Neural crest cell (in vitro differentiated cells): ENCODE measurements at regions not wholly inside any gene's neighbourhood (a gene's known extent, or its start where the extent isn't known, plus 50 kb on each side); places are given as distances from the start of the nearest gene placed in this dataset.

Experiments used
- DNase-seq: peaks from one replicate; pipeline ENCODE4 v3.0.0; 2021; ENCODE audit warnings: low read depth, mixed read lengths, low spot score
- H3K27ac Mint-ChIP-seq: one replicate; pipeline ENCODE4 v1.8.0; 2021; ENCODE audit warnings: mild to moderate bottlenecking, mixed read lengths; ENCODE audit not compliant: unreplicated experiment
- H3K27me3 Mint-ChIP-seq: 2 replicates; pipeline ENCODE4 v1.8.0; 2021; ENCODE audit warnings: low read depth, mild to moderate bottlenecking, mixed read lengths
- H3K36me3 Mint-ChIP-seq: 2 replicates; pipeline ENCODE4 v1.8.0; 2021; ENCODE audit warnings: low read depth, mild to moderate bottlenecking, mixed read lengths
- H3K4me1 Mint-ChIP-seq: 2 replicates; pipeline ENCODE4 v1.8.0; 2021; ENCODE audit warnings: mixed read lengths
- H3K4me3 Mint-ChIP-seq: one replicate; pipeline ENCODE4 v1.8.0; 2021; ENCODE audit warnings: mild to moderate bottlenecking, mixed read lengths
- H3K9me3 Mint-ChIP-seq: 2 replicates; pipeline ENCODE4 v1.8.0; 2021; ENCODE audit warnings: mixed read lengths
- TF ChIP-seq, protein P1 (sequence below): fragments of 200-600 bp; sonication (generic); conservative IDR thresholded peaks from 2 replicates; pipeline ENCODE4 v1.5.0; 2021; ENCODE audit warnings: antibody characterized with exemption, mild to moderate bottlenecking

DNA sequence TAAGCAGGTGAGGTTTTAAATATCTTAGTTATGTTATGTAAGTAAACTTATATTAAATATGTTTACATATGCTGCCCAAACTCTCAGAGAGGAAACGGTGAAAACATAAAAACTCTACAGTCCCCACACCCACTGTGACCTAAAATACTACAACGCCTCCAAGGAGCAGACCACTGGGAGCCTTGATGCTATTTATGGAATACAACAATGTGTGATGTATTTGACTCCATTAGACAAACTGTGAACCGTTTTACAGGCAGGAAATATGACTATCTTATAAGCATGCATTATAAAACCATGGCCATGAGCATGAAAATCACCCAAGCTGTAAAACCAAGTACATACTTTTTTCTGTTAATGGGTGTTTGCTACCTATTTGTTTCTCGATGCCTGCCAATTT, 379.5 kb upstream of the TBL1XR1 start:
- TF ChIP-seq, protein P1, sequence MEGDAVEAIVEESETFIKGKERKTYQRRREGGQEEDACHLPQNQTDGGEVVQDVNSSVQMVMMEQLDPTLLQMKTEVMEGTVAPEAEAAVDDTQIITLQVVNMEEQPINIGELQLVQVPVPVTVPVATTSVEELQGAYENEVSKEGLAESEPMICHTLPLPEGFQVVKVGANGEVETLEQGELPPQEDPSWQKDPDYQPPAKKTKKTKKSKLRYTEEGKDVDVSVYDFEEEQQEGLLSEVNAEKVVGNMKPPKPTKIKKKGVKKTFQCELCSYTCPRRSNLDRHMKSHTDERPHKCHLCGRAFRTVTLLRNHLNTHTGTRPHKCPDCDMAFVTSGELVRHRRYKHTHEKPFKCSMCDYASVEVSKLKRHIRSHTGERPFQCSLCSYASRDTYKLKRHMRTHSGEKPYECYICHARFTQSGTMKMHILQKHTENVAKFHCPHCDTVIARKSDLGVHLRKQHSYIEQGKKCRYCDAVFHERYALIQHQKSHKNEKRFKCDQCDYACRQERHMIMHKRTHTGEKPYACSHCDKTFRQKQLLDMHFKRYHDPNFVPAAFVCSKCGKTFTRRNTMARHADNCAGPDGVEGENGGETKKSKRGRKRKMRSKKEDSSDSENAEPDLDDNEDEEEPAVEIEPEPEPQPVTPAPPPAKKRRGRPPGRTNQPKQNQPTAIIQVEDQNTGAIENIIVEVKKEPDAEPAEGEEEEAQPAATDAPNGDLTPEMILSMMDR: no peak

GRCh38 chr3:177578488-177578887, 381.2 kb upstream of the TBL1XR1 start:
- TF ChIP-seq, protein P1: no peak
- H3K4me1 Mint-ChIP-seq: peaks cover 14% of the 10 kb centered on the region
- no peaks in the 10 kb centered on the region for H3K27me3 Mint-ChIP-seq
- peaks cover 10% of the 10 kb centered on the region for H3K9me3 Mint-ChIP-seq
- peaks cover 3% of the 10 kb centered on the region for H3K36me3 Mint-ChIP-seq
- DNase-seq: no peak
- H3K4me3 Mint-ChIP-seq: no peak overlapping the region
- no peak overlapping the region for H3K27ac Mint-ChIP-seq

More for the DNA sequence above, 379.5 kb upstream of the TBL1XR1 start:
- Mint-ChIP-seq H3K4me3 (no peak overlapping the region), H3K36me3 (no peaks in the 10 kb centered on the region), H3K27me3 (no peaks in the 10 kb centered on the region), H3K27ac (no peak overlapping the region), H3K4me1 (peaks cover 30% of the 10 kb centered on the region), H3K9me3 (peaks cover 6% of the 10 kb centered on the region)
- DNase-seq: no peak

GRCh38 chr3:177579419-177579818, 382.1 kb upstream of the TBL1XR1 start:
- DNase-seq: no peak
- H3K36me3 Mint-ChIP-seq: peaks cover 3% of the 10 kb centered on the region
- no peaks in the 10 kb centered on the region for H3K27me3 Mint-ChIP-seq
- no peak overlapping the region for H3K4me3 Mint-ChIP-seq
- H3K27ac Mint-ChIP-seq: no peak overlapping the region
- peaks cover 10% of the 10 kb centered on the region for H3K9me3 Mint-ChIP-seq
- H3K4me1 Mint-ChIP-seq: peaks cover 7% of the 10 kb centered on the region
- TF ChIP-seq, protein P1: no peak

DNA sequence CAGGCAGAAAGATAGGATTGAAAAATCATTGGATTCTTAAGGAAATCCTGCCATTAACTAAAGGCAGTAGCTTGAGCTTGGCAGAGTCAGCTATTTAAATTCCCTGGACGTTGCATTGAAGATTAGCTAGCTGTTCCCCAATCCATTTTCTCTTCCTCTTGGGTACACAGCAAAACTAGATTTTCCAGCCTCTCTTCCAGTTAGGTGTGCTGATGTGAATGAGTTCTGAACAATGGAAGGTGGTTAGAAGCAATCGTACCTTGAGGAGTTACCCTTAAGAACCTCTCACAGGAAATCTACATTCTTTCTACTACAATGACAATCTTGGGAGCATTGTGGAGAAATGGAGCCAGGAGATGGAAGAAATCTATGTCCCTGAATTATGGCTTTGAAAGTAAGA, 383.2 kb upstream of the TBL1XR1 start:
- no peak for DNase-seq
- H3K27ac Mint-ChIP-seq: no peak overlapping the region
- peaks cover 10% of the 10 kb centered on the region for H3K9me3 Mint-ChIP-seq
- TF ChIP-seq, protein P1: no peak
- peaks cover 3% of the 10 kb centered on the region for H3K36me3 Mint-ChIP-seq
- no peak overlapping the region for H3K4me3 Mint-ChIP-seq
- H3K27me3 Mint-ChIP-seq: no peaks in the 10 kb centered on the region
- H3K4me1 Mint-ChIP-seq: no peaks in the 10 kb centered on the region

- no peaks in the 10 kb centered on the region for H3K27me3 Mint-ChIP-seq
- peaks cover 5% of the 10 kb centered on the region for H3K36me3 Mint-ChIP-seq
- H3K4me3 Mint-ChIP-seq: no peak overlapping the region
- H3K27ac Mint-ChIP-seq: no peak overlapping the region
- peaks cover 13% of the 10 kb centered on the region for H3K4me1 Mint-ChIP-seq
- no peak for DNase-seq
- peaks cover 3% of the 10 kb centered on the region for H3K9me3 Mint-ChIP-seq
- TF ChIP-seq, protein P1: no peak
These were observed 388.0 kb upstream of the TBL1XR1 start for GRCh38 chr3:177585271-177585670.
